ENCODE measurements at regions not wholly inside any gene's neighbourhood (a gene's known extent, or its start where the extent isn't known, plus 50 kb on each side); places are given as distances from the start of the nearest gene placed in this dataset.

DNA sequence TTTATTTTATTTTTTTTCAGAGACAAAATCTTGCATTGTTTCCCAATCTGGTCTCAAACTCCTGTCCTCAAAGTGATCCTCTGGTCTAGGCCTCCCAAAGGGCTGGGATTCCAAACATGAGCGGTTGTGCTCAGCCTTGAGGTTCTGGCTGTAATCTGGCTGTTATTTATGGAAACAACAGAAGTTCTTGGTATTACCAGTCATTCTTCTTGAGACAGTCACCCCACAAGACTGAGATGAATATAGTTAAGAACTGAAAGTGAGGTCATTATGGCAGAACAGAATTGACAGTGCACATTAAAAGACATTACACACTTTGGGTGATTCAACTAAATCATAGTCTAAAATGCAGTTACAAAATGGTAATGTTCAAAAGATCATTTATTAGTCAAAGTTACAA, 719.5 kb downstream of the ZWINT start:
- Histone ChIP-seq H3K9me2 (replicated peaks; ENCODE audit: insufficient read depth, low read length) (no peaks in the 10 kb centered on the region), H2AFZ (ENCODE audit: low read length) (no peak overlapping the region), H3K4me1 (ENCODE audit: low read length) (no peaks in the 10 kb centered on the region), H3F3A (ENCODE audit: insufficient read depth, low read length) (no peaks in the 10 kb centered on the region), H3K27me3 (replicated peaks; ENCODE audit: insufficient read depth, low read length) (no peaks in the 10 kb centered on the region), H3K79me2 (ENCODE audit: low read length) (no peaks in the 10 kb centered on the region), H3K9ac (ENCODE audit: low read length) (no peak overlapping the region), H3K36me3 (replicated peaks; ENCODE audit: insufficient read depth, low read length) (no peaks in the 10 kb centered on the region), H3K4me2 (ENCODE audit: low read depth, low read length) (no peak overlapping the region), H3K9me3 (replicated peaks; ENCODE audit: insufficient read depth, low read length) (no peaks in the 10 kb centered on the region), H3K27ac (ENCODE audit: low read length) (no peak overlapping the region), H4K20me1 (ENCODE audit: insufficient read depth, low read length) (no peaks in the 10 kb centered on the region), H3K4me3 (ENCODE audit: low read length) (no peak overlapping the region)
- DNase-seq: no peak
- TF ChIP-seq EZH2phosphoT487 (IDR thresholded peaks at IDR 0.05; ENCODE audit: low read length): no peak
- TF ChIP-seq, protein P1, sequence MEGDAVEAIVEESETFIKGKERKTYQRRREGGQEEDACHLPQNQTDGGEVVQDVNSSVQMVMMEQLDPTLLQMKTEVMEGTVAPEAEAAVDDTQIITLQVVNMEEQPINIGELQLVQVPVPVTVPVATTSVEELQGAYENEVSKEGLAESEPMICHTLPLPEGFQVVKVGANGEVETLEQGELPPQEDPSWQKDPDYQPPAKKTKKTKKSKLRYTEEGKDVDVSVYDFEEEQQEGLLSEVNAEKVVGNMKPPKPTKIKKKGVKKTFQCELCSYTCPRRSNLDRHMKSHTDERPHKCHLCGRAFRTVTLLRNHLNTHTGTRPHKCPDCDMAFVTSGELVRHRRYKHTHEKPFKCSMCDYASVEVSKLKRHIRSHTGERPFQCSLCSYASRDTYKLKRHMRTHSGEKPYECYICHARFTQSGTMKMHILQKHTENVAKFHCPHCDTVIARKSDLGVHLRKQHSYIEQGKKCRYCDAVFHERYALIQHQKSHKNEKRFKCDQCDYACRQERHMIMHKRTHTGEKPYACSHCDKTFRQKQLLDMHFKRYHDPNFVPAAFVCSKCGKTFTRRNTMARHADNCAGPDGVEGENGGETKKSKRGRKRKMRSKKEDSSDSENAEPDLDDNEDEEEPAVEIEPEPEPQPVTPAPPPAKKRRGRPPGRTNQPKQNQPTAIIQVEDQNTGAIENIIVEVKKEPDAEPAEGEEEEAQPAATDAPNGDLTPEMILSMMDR (IDR thresholded peaks at IDR 0.05; ENCODE audit: low read length): no peak
- TF ChIP-seq EZH2 (optimal IDR thresholded peaks at IDR 0.05; ENCODE audit: low read depth, low read length): no peak

DNA sequence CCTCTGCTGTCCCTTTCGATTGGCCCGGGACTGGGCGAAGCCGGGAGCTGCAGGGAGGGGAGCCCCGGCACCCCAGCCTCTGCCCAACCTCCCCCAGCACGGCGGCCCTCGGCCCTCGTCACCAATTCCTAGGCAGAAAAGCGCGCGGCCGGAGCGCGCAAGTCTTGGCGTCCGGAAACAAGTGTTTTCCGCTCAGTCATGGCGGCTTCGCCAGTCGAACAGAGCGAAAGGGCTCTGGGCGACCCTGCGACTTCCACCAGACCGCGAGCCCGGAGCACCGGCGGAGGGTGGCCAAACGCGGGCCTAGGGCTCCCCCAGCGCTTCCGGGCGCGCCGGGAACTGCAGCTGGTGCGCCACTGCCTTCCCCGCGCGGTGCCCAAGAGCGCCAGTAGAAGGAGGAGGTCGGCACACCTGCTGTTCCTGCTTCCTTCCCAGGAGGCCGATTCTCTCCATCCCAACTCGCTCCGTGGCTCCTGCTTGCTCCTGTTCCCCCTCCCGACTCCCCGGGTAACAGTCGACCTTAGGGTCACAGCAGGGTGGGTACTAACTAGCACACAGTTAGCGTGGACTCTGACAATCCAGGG, 729.9 kb downstream of the ZWINT start:
- Histone ChIP-seq H3K27me3 (replicated peaks; ENCODE audit: insufficient read depth, low read length) (no peaks in the 10 kb centered on the region), H2AFZ (ENCODE audit: low read length) (peak overlapping the region; percentile 53), H3K4me1 (ENCODE audit: low read length) (no peaks in the 10 kb centered on the region), H3K9me3 (replicated peaks; ENCODE audit: insufficient read depth, low read length) (no peaks in the 10 kb centered on the region), H3F3A (ENCODE audit: insufficient read depth, low read length) (no peaks in the 10 kb centered on the region), H3K36me3 (replicated peaks; ENCODE audit: insufficient read depth, low read length) (no peaks in the 10 kb centered on the region), H3K4me3 (ENCODE audit: low read length) (peak overlapping the region; percentile 55), H3K79me2 (ENCODE audit: low read length) (no peaks in the 10 kb centered on the region), H4K20me1 (ENCODE audit: insufficient read depth, low read length) (no peaks in the 10 kb centered on the region), H3K27ac (ENCODE audit: low read length) (no peak overlapping the region), H3K9me2 (replicated peaks; ENCODE audit: insufficient read depth, low read length) (no peaks in the 10 kb centered on the region), H3K9ac (ENCODE audit: low read length) (peak overlapping the region; percentile 6; the same call in 1 of the 2 replicates), H3K4me2 (ENCODE audit: low read depth, low read length) (peak overlapping the region; percentile 47; the same call in 1 of the 2 replicates)
- TF ChIP-seq, protein P1 (IDR thresholded peaks at IDR 0.05; ENCODE audit: low read length): peak; percentile 53
- TF ChIP-seq EZH2 (optimal IDR thresholded peaks at IDR 0.05; ENCODE audit: low read depth, low read length) (no peak), EZH2phosphoT487 (IDR thresholded peaks at IDR 0.05; ENCODE audit: low read length) (no peak)
- peak; percentile 59 for DNase-seq

DNA sequence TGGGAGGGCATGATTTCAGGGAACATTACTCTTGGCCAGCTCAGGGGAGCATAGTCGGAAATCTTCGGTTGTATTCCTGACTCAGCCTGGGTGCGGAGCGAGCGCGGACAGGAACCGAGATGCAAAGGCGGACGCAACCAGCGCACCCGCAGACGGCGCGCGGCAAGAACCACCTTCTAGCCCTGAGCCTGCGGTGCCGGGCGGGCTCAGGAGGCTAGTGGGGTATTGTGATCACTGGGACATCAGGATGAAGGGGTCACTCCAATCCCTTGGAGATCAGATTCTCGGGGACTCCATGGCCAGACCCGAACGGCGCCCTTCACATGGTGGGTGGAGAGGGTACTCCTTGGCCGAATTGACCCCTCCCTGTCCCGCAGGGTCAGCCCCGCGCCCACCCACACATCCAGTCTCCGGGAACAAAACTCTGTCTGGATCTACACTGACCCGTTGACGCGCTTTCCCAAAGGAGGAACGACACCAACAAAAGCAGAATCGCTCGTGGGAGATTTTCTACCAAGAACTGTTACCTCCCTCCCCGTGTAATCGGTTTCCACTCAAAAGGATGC, 730.5 kb downstream of the ZWINT start:
- Histone ChIP-seq H3K36me3 (replicated peaks; ENCODE audit: insufficient read depth, low read length) (no peaks in the 10 kb centered on the region), H3K4me1 (ENCODE audit: low read length) (no peaks in the 10 kb centered on the region), H3K4me3 (ENCODE audit: low read length) (peak overlapping the region; percentile 55), H3K27ac (ENCODE audit: low read length) (no peak overlapping the region), H3K79me2 (ENCODE audit: low read length) (no peaks in the 10 kb centered on the region), H4K20me1 (ENCODE audit: insufficient read depth, low read length) (no peaks in the 10 kb centered on the region), H3K9me2 (replicated peaks; ENCODE audit: insufficient read depth, low read length) (no peaks in the 10 kb centered on the region), H3K4me2 (ENCODE audit: low read depth, low read length) (peak overlapping the region; percentile 47), H3K9me3 (replicated peaks; ENCODE audit: insufficient read depth, low read length) (no peaks in the 10 kb centered on the region), H3K9ac (ENCODE audit: low read length) (peak overlapping the region; percentile 6; the same call in 1 of the 2 replicates), H3F3A (ENCODE audit: insufficient read depth, low read length) (no peaks in the 10 kb centered on the region), H2AFZ (ENCODE audit: low read length) (peak overlapping the region; percentile 42), H3K27me3 (replicated peaks; ENCODE audit: insufficient read depth, low read length) (no peaks in the 10 kb centered on the region)
- TF ChIP-seq, protein P1 (IDR thresholded peaks at IDR 0.05; ENCODE audit: low read length): no peak
- no peak for TF ChIP-seq EZH2phosphoT487 (IDR thresholded peaks at IDR 0.05; ENCODE audit: low read length)
- TF ChIP-seq EZH2 (optimal IDR thresholded peaks at IDR 0.05; ENCODE audit: low read depth, low read length): no peak
- DNase-seq: no peak
